ENCODE measurements at regions not wholly inside any gene's neighbourhood (a gene's known extent, or its start where the extent isn't known, plus 50 kb on each side); places are given as distances from the start of the nearest gene placed in this dataset.

DNA sequence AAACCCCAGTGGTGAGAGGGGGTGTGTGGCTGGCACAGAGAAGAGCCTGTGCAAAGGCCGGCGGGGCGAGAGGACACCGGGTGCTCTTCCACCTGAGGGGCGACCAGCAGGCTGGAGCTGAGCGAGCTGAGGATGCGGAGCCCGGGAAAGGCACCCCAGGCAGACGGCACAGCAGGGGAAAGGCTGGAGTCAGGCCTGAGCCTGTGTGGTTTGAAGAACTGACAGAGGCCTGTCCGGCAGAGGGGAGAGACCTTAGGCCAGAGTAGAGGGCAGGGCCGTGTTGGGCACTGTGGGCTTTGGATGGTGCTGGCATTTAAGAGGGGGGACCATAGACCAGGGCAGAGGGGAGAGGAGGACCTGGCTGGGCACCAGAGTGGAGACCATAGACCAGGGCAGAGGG lies 149.8 kb downstream of the RTP5 start:
- WGBS, 2 experiments (ENCODE audit: low coverage in 1 of 2, low lambda C conversion rate in 2 of 2, missing lambda C conversion rate in 2 of 2): 80 to 83% methylated on average over 6 to 11 of the region's 11 CpGs
- no peaks in the 10 kb centered on the region for H3K4me1 ChIP-seq (ENCODE audit: insufficient read depth)
- TF ChIP-seq EZH2phosphoT487 (IDR thresholded peaks at IDR 0.05; ENCODE audit: insufficient read depth, low read depth) (no peak), EZH2 (IDR thresholded peaks at IDR 0.05; ENCODE audit: insufficient read depth, poor library complexity, severe bottlenecking) (no peak)
- H3K4me3 ChIP-seq: no peak overlapping the region
- H3K9me2 ChIP-seq (ENCODE audit: insufficient read depth): no peaks in the 10 kb centered on the region
- no peak overlapping the region for H2AFZ ChIP-seq
- DNase-seq: no peak
- H3K27me3 ChIP-seq (replicated peaks; ENCODE audit: insufficient read depth): peaks cover 32% of the 10 kb centered on the region
- H3K9ac ChIP-seq: no peak overlapping the region
- no peaks in the 10 kb centered on the region for H3K36me3 ChIP-seq (ENCODE audit: low read depth)
- no peak overlapping the region for H3K4me2 ChIP-seq (ENCODE audit: unreplicated experiment)
- no peaks in the 10 kb centered on the region for H3K79me2 ChIP-seq (ENCODE audit: insufficient read depth)
- no peak overlapping the region for H3K27ac ChIP-seq
- no peaks in the 10 kb centered on the region for H3F3A ChIP-seq (ENCODE audit: insufficient read depth)
- H4K20me1 ChIP-seq (ENCODE audit: insufficient read depth): no peaks in the 10 kb centered on the region
- in situ Hi-C loops (cut with MboI): no loop called here
- no peaks in the 10 kb centered on the region for H3K9me3 ChIP-seq (ENCODE audit: low read depth)

DNA sequence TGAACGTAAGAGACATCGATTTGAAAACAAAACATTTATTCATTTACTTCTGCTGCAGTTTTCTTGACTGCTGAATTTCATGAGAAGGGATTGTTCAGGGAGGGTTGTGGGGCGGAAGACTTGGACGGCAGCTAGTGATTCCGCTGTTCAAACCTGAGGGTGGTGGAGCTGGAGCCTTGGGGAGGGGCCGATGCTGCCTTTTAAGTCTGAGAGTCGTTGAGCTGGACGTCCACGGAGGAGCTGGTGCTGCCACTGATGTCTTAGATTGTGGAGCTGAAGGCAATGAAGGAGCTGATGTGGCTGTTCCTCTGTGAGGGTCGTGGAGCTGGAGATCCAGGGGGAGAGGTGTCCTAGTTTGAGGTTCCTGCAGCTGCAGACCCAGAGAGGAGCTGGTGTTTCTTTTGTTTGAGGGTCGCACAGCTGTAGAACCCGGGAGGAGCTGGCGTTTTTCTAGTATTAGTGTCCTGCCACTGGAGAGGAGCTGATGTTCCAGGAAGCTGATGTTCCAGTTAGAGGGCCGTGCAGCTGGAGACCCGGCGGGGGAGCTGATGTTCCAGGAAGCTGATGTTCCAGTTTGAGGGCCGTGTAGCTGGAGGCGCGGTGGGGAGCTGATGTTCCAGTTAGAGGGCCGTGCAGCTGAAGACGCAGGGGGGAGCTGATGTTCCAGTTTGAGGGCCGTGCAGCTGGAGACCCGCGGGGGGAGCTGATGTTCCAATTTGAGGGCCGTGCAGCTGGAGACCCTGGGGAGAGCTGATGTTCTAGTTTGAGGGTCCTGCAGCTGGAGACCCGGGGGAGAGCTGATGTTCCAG lies 150.9 kb downstream of the RTP5 start:
- H3K79me2 ChIP-seq (ENCODE audit: insufficient read depth): no peaks in the 10 kb centered on the region
- H3K36me3 ChIP-seq (ENCODE audit: low read depth): no peaks in the 10 kb centered on the region
- no peaks in the 10 kb centered on the region for H3K4me1 ChIP-seq (ENCODE audit: insufficient read depth)
- no peaks in the 10 kb centered on the region for H3F3A ChIP-seq (ENCODE audit: insufficient read depth)
- no peaks in the 10 kb centered on the region for H3K9me3 ChIP-seq (ENCODE audit: low read depth)
- DNase-seq: peak; percentile 52
- no peak overlapping the region for H3K27ac ChIP-seq
- in situ Hi-C loops (cut with MboI): no loop called here
- no peak overlapping the region for H2AFZ ChIP-seq
- no peak for TF ChIP-seq EZH2phosphoT487 (IDR thresholded peaks at IDR 0.05; ENCODE audit: insufficient read depth, low read depth)
- TF ChIP-seq EZH2 (IDR thresholded peaks at IDR 0.05; ENCODE audit: insufficient read depth, poor library complexity, severe bottlenecking): no peak
- no peak overlapping the region for H3K9ac ChIP-seq
- H3K4me2 ChIP-seq (ENCODE audit: unreplicated experiment): no peak overlapping the region
- peaks cover 34% of the 10 kb centered on the region for H3K27me3 ChIP-seq (replicated peaks; ENCODE audit: insufficient read depth)
- H3K4me3 ChIP-seq: no peak overlapping the region
- H3K9me2 ChIP-seq (ENCODE audit: insufficient read depth): no peaks in the 10 kb centered on the region
- WGBS, 2 experiments (ENCODE audit: low coverage in 1 of 2, low lambda C conversion rate in 2 of 2, missing lambda C conversion rate in 2 of 2): 29 to 31% methylated on average over 25 to 26 of the region's 26 CpGs
- no peaks in the 10 kb centered on the region for H4K20me1 ChIP-seq (ENCODE audit: insufficient read depth)

DNA sequence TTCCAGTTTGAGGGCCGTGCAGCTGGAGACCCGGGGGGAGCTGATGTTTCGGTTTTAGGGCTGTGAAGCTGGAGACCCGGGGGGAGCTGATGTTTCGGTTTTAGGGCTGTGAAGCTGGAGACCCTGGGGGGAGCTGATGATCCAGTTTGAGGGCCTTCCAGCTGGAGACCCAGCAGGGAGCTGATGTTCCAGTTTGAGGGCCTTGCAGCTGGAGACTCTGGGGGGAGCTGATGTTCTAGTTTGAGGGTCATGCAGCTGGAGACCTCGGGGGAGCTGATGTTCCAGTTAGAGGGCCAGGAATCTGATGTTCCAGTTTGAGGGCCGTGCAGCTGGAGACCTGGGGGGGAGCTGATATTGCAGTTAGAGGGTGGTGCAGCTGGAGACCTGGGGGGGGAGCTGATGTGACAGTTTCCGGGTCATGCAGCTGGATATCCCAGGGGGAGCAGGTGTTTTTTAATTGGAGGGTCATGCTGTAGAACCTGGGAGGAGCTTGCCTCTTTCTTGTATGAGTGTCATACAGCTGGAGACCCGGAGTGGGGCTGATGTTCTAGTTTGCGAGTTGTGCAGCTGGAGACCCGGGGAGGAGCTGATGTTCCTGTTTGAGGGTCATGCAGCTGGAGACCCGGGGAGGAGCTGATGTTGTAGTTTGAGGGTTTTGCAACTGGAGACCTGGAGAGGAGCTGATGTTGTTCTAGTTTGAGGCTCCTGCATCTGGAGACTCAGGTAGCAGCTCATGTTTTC lies 153.2 kb downstream of the RTP5 start:
- Histone ChIP-seq H3K4me3 (no peak overlapping the region), H3K27me3 (replicated peaks; ENCODE audit: insufficient read depth) (peaks cover 57% of the 10 kb centered on the region), H2AFZ (no peak overlapping the region), H4K20me1 (ENCODE audit: insufficient read depth) (no peaks in the 10 kb centered on the region), H3K4me1 (ENCODE audit: insufficient read depth) (no peaks in the 10 kb centered on the region), H3K27ac (no peak overlapping the region), H3K79me2 (ENCODE audit: insufficient read depth) (no peaks in the 10 kb centered on the region), H3K4me2 (ENCODE audit: unreplicated experiment) (no peak overlapping the region), H3K9me2 (ENCODE audit: insufficient read depth) (no peaks in the 10 kb centered on the region), H3K9ac (no peak overlapping the region), H3K36me3 (ENCODE audit: low read depth) (no peaks in the 10 kb centered on the region), H3K9me3 (ENCODE audit: low read depth) (no peaks in the 10 kb centered on the region), H3F3A (ENCODE audit: insufficient read depth) (no peaks in the 10 kb centered on the region)
- in situ Hi-C loops (cut with MboI): no loop called here
- no peak for TF ChIP-seq EZH2phosphoT487 (IDR thresholded peaks at IDR 0.05; ENCODE audit: insufficient read depth, low read depth)
- TF ChIP-seq EZH2 (IDR thresholded peaks at IDR 0.05; ENCODE audit: insufficient read depth, poor library complexity, severe bottlenecking): no peak
- 58 to 62% methylated on average over 10 to 12 of the region's 12 CpGs for WGBS, 2 experiments (ENCODE audit: low coverage in 1 of 2, low lambda C conversion rate in 2 of 2, missing lambda C conversion rate in 2 of 2)
- no peak for DNase-seq

DNA sequence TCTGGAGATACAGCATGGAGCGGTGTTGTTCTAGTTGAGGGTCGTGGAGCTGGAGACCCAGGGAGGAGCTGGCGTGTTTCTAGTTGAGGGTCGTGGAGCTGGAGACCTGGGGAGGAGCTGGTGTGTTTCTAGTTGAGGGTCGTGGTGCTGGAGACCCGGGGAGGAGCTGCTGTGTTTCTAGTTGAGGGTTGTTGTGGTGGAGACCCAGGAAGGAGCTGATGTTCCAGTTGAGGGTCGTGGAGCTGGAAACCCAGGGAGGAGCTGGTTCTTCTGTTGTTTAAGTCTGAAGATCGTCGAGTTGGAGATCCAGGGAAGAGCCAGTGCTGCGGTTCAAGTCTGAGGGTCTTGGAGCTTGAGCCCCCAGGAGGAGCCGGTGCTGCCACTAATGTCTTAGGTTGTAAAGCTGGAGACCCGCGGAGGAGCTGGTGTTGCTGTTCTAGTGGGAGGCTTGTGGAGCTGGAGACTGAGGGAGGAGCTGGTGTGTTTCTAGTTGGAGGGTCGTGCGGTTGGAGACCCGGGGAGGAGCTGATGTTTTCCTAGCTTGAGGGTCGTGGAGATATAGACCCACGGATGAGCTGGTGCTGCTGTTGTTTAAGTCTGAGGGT lies 155.3 kb downstream of the RTP5 start:
- H3K27me3 ChIP-seq (replicated peaks; ENCODE audit: insufficient read depth): peaks cover 71% of the 10 kb centered on the region
- no peak for DNase-seq
- H3K4me2 ChIP-seq (ENCODE audit: unreplicated experiment): no peak overlapping the region
- no peaks in the 10 kb centered on the region for H3K36me3 ChIP-seq (ENCODE audit: low read depth)
- H3K9me2 ChIP-seq (ENCODE audit: insufficient read depth): no peaks in the 10 kb centered on the region
- H3K79me2 ChIP-seq (ENCODE audit: insufficient read depth): no peaks in the 10 kb centered on the region
- H3F3A ChIP-seq (ENCODE audit: insufficient read depth): no peaks in the 10 kb centered on the region
- H2AFZ ChIP-seq: no peak overlapping the region
- H3K9me3 ChIP-seq (ENCODE audit: low read depth): no peaks in the 10 kb centered on the region
- H3K4me1 ChIP-seq (ENCODE audit: insufficient read depth): no peaks in the 10 kb centered on the region
- H4K20me1 ChIP-seq (ENCODE audit: insufficient read depth): no peaks in the 10 kb centered on the region
- H3K27ac ChIP-seq: no peak overlapping the region
- in situ Hi-C loops (cut with MboI): no loop called here
- H3K9ac ChIP-seq: no peak overlapping the region
- no peak overlapping the region for H3K4me3 ChIP-seq
- 60 to 61% methylated on average over 17 to 18 of the region's 18 CpGs for WGBS, 2 experiments (ENCODE audit: low coverage in 1 of 2, low lambda C conversion rate in 2 of 2, missing lambda C conversion rate in 2 of 2)
- TF ChIP-seq EZH2phosphoT487 (IDR thresholded peaks at IDR 0.05; ENCODE audit: insufficient read depth, low read depth) (no peak), EZH2 (IDR thresholded peaks at IDR 0.05; ENCODE audit: insufficient read depth, poor library complexity, severe bottlenecking) (no peak)

Measured in GM23248 (cell line).